ENCODE measurements at regions not wholly inside any gene's neighbourhood (a gene's known extent, or its start where the extent isn't known, plus 50 kb on each side); places are given as distances from the start of the nearest gene placed in this dataset.
A peak's percentile ranks its signal among the peaks of the same experiment; 100 is the strongest.
"Not testable (repeated sequence)": the region's sequence is repeated elsewhere in the genome, so short reads cannot be mapped to it uniquely, and the experiment has no call there.

- TF ChIP-seq GATA1 (IDR thresholded peaks at IDR 0.05; ENCODE audit: low read depth, low read length), result no peak
- TF ChIP-seq POLR2A (IDR thresholded peaks at IDR 0.05; ENCODE audit: low read length), result no peak
- no peak for DNase-seq
These were observed 79.3 kb upstream of the SESTD1 start for GRCh38 chr2:179343945-179344279.

DNA sequence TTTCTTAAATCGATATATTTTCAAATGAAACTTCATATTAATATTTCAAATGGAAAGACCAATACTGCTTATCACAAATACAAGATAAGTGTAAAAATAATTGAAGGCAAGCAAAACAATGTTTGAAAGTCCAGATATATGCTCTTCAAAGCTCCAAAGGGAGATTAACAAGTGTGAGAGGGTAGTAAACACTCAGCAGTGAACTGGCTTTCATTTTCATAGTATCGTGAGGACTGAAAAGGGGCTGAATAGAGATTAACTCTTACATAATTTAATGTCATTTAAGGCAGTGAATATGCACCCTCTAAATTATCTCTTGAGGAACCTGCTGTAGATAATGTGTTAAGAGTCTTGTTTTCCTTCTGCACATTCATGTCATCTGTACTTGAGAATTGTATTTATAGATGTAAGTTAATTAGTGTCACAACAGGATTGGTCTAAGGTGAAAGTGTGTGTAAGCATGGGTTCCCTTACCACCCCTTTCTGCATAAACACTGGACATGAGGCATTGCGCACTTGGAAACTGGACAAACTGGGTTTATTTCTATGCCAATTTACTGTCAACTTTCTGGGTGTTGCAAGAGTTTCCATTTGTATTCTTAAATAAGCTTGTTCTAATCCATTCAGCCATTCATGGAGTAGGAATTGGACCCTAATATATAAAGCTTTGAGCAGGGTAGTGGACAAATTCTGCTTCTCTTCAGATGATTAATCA is 76.7 kb upstream of the SESTD1 start:
- no peak for TF ChIP-seq POLR2A (IDR thresholded peaks at IDR 0.05; ENCODE audit: low read length)
- TF ChIP-seq GATA1 (IDR thresholded peaks at IDR 0.05; ENCODE audit: low read depth, low read length), result no peak
- DNase-seq, result no peak

DNA sequence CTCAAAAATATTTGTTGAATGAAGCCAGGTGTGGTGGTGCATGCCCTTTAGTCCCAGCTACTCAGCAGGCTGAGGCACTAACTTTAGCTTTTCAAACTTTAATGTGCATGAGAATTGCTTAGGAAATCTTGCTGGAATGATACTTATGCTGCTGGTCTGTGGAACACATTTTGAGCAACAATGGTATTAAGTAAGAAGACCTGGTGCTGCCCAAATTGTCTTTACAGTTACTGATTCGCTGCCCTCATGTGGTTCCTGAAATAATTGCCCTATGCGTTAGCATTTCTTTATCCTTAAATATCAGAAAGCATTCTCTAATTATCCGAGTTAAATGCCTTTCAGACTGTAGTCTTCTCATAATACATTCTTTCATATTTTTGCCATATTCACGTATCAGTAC is 76.0 kb upstream of the SESTD1 start:
- DNase-seq, result peak in 1 of 2 experiments; percentile 3
- TF ChIP-seq GATA1 (IDR thresholded peaks at IDR 0.05; ENCODE audit: low read depth, low read length) (no peak), POLR2A (IDR thresholded peaks at IDR 0.05; ENCODE audit: low read length) (no peak)

GRCh38 chr2:179338681-179339080 is 74.0 kb upstream of the SESTD1 start:
- DNase-seq, result no peak
- TF ChIP-seq POLR2A (IDR thresholded peaks at IDR 0.05; ENCODE audit: low read length) (no peak), GATA1 (IDR thresholded peaks at IDR 0.05; ENCODE audit: low read depth, low read length) (no peak)

DNA sequence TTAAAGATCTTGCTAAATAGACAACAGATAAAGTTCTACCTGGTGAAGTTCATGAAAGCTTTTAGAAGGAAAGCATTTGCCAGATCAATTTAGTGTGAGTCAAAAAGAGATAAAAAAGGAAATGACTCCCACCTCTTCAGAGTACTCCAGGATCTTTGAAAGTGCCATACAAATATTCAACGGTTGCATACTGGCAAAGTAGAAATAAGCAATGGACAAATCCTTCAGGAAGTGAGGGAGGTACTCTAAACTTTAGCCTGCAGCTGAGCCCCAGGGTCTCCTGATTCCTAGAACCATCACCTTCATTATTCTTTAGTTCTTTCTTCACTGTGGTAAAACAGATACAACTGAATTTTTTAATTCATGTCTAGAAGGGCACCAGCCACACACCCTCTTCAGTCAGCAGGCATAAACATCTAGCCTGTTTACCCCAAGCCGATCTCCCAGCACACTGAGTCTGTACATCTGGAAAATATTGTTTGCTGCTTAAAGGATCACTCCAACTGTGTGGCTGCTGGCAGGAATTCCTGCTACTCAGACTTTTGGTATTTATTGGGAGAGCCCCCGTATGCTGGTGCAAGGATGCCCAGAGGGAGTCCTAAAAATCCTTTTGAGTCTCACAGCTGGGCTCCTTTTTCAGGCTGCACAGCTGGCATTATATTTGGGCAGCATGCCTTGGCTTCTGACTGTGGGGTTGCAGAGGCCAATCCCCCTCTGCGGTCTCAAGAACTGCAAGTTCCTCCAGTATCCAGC is 72.3 kb upstream of the SESTD1 start:
- TF ChIP-seq POLR2A (IDR thresholded peaks at IDR 0.05; ENCODE audit: low read length) (no peak), GATA1 (IDR thresholded peaks at IDR 0.05; ENCODE audit: low read depth, low read length) (no peak)
- no peak for DNase-seq

DNA sequence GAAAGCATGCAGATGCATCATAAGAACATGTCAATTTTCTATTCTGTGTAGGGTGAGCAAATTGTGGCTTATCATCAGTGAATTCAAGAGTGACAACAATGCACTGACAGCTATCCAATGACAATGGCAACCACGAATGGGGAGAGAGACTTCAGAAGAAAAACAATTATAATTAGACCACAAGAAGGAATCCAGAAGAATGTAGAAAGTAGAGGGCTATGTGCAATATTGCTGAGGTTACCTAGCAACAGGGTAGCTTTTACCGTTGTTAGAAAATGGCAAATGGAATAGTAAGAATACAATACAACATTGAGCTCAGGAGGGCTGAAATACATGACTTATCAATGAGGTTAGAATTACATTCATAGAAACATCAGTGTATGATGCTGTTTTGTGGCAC is 71.1 kb upstream of the SESTD1 start:
- DNase-seq, result no peak
- TF ChIP-seq GATA1 (IDR thresholded peaks at IDR 0.05; ENCODE audit: low read depth, low read length), result no peak
- TF ChIP-seq POLR2A (IDR thresholded peaks at IDR 0.05; ENCODE audit: low read length), result no peak

GRCh38 chr2:179332903-179333302 is 68.3 kb upstream of the SESTD1 start:
- no peak for TF ChIP-seq GATA1 (IDR thresholded peaks at IDR 0.05; ENCODE audit: low read depth, low read length)
- TF ChIP-seq POLR2A (IDR thresholded peaks at IDR 0.05; ENCODE audit: low read length), result no peak
- DNase-seq, result no peak

- no peak for DNase-seq
- no peak for TF ChIP-seq GATA1 (IDR thresholded peaks at IDR 0.05; ENCODE audit: low read depth, low read length)
- TF ChIP-seq POLR2A (IDR thresholded peaks at IDR 0.05; ENCODE audit: low read length), result no peak
These were observed 66.4 kb upstream of the SESTD1 start for GRCh38 chr2:179331061-179331460.

- DNase-seq, result no peak
- TF ChIP-seq POLR2A (IDR thresholded peaks at IDR 0.05; ENCODE audit: low read length) (no peak), GATA1 (IDR thresholded peaks at IDR 0.05; ENCODE audit: low read depth, low read length) (no peak)
These were observed 57.7 kb upstream of the SESTD1 start for GRCh38 chr2:179322289-179322688.

GRCh38 chr2:179321034-179321433 is 56.4 kb upstream of the SESTD1 start:
- DNase-seq, result not testable (repeated sequence)

- not testable (repeated sequence) for DNase-seq
These were observed 50.1 kb upstream of the SESTD1 start for GRCh38 chr2:179314729-179315128.
